ENCODE measurements at regions not wholly inside any gene's neighbourhood (a gene's known extent, or its start where the extent isn't known, plus 50 kb on each side); places are given as distances from the start of the nearest gene placed in this dataset.
A peak's percentile ranks its signal among the peaks of the same experiment; 100 is the strongest.
"Not testable (repeated sequence)": the region's sequence is repeated elsewhere in the genome, so short reads cannot be mapped to it uniquely, and the experiment has no call there.

- intact Hi-C loops (cut with DNase I); DNase-seq (ENCODE audit: low spot score); ATAC-seq: not testable (repeated sequence)
These were observed 252.1 kb downstream of the GADD45G start for GRCh38 chr9:89856950-89857349.

GRCh38 chr9:89859842-89860241 lies 255.0 kb downstream of the GADD45G start:
- intact Hi-C loops (cut with DNase I); ATAC-seq: not testable (repeated sequence)
- peak; percentile 44 for DNase-seq (ENCODE audit: low spot score)

- intact Hi-C loops (cut with DNase I); ATAC-seq: not testable (repeated sequence)
- peak; percentile 18 for DNase-seq (ENCODE audit: low spot score)
These were observed 256.6 kb downstream of the GADD45G start for GRCh38 chr9:89861371-89861770.

GRCh38 chr9:89862316-89862715 lies 257.5 kb downstream of the GADD45G start:
- intact Hi-C loops (cut with DNase I), result no loop called here
- DNase-seq (ENCODE audit: low spot score) (no peak), ATAC-seq (no peak)

GRCh38 chr9:89863141-89863540 lies 258.3 kb downstream of the GADD45G start:
- intact Hi-C loops (cut with DNase I), result no loop called here
- peak; percentile 30 for DNase-seq (ENCODE audit: low spot score)
- no peak for ATAC-seq

GRCh38 chr9:89863837-89864236 lies 259.0 kb downstream of the GADD45G start:
- ATAC-seq, result no peak
- no peak for DNase-seq (ENCODE audit: low spot score)
- intact Hi-C loops (cut with DNase I), result no loop called here

- no peak for DNase-seq (ENCODE audit: low spot score)
- intact Hi-C loops (cut with DNase I), result no loop called here
- ATAC-seq, result no peak
These were observed 259.4 kb downstream of the GADD45G start for GRCh38 chr9:89864257-89864656.

- no peak for ATAC-seq
These were observed 259.9 kb downstream of the GADD45G start for GRCh38 chr9:89864731-89865130.

GRCh38 chr9:89865357-89865756 lies 260.5 kb downstream of the GADD45G start:
- no peak for ATAC-seq
- intact Hi-C loops (cut with DNase I), result no loop called here
- DNase-seq (ENCODE audit: low spot score), result no peak

More at GRCh38 chr9:89864731-89865130, 259.9 kb downstream of the GADD45G start:
- DNase-seq (ENCODE audit: low spot score), result no peak
- intact Hi-C loops (cut with DNase I), result no loop called here

- ATAC-seq, result no peak
- DNase-seq (ENCODE audit: low spot score), result no peak
- intact Hi-C loops (cut with DNase I), result no loop called here
These were observed 261.2 kb downstream of the GADD45G start for GRCh38 chr9:89865981-89866380.

GRCh38 chr9:89866701-89867100 lies 261.9 kb downstream of the GADD45G start:
- intact Hi-C loops (cut with DNase I), result no loop called here
- ATAC-seq (no peak), DNase-seq (ENCODE audit: low spot score) (no peak)

GRCh38 chr9:89868100-89868499 lies 263.3 kb downstream of the GADD45G start:
- DNase-seq (ENCODE audit: low spot score) (no peak), ATAC-seq (no peak)
- intact Hi-C loops (cut with DNase I), result no loop called here

- DNase-seq (ENCODE audit: low spot score) (no peak), ATAC-seq (no peak)
- intact Hi-C loops (cut with DNase I), result no loop called here
These were observed 265.2 kb downstream of the GADD45G start for GRCh38 chr9:89869793-89870580.

- intact Hi-C loops (cut with DNase I), result no loop called here
- DNase-seq (ENCODE audit: low spot score) (peak; percentile 50), ATAC-seq (no peak)
These were observed 267.1 kb downstream of the GADD45G start for GRCh38 chr9:89871871-89872331.

GRCh38 chr9:89872426-89872912 lies 267.7 kb downstream of the GADD45G start:
- ATAC-seq, result peak; percentile 6
- intact Hi-C loops (cut with DNase I), result no loop called here
- DNase-seq (ENCODE audit: low spot score), result peak; percentile 43

GRCh38 chr9:89872913-89873707 lies 268.3 kb downstream of the GADD45G start:
- peak; percentile 48 for DNase-seq (ENCODE audit: low spot score)
- ATAC-seq, result peak; percentile 40
- intact Hi-C loops (cut with DNase I), result no loop called here

- no peak for ATAC-seq
- intact Hi-C loops (cut with DNase I), result no loop called here
- no peak for DNase-seq (ENCODE audit: low spot score)
These were observed 269.0 kb downstream of the GADD45G start for GRCh38 chr9:89873801-89874200.

- no peak for ATAC-seq
- intact Hi-C loops (cut with DNase I), result no loop called here
- DNase-seq (ENCODE audit: low spot score), result peak; percentile 48
These were observed 269.8 kb downstream of the GADD45G start for GRCh38 chr9:89874351-89875321.
